Kidney epithelial cell (primary cell): ENCODE measurements at regions not wholly inside any gene's neighbourhood (a gene's known extent, or its start where the extent isn't known, plus 50 kb on each side); places are given as distances from the start of the nearest gene placed in this dataset.

Source experiments
- DNase-seq: peaks from one replicate; pipeline ENCODE4 v3.0.0-alpha.2; 2010; ENCODE audit warnings: low read depth
- H3K27me3 ChIP-seq: 2 replicates; pipeline ENCODE4 v1.6.0; 2011; ENCODE audit warnings: low read length; ENCODE audit not compliant: control insufficient read depth, insufficient read depth
- H3K36me3 ChIP-seq: 2 replicates; pipeline ENCODE4 v1.5.1; 2011; ENCODE audit warnings: low read length; ENCODE audit not compliant: control insufficient read depth, insufficient read depth
- H3K4me3 ChIP-seq: 2 replicates; pipeline ENCODE4 v1.5.1; 2011; ENCODE audit warnings: low read depth, mild to moderate bottlenecking, control low read depth, low read length
- TF ChIP-seq, protein P1 (sequence below): IDR thresholded peaks from 2 replicates; pipeline ENCODE4 v1.5.1; 2011; ENCODE audit warnings: mild to moderate bottlenecking, moderate library complexity, low read length, control low read depth, inconsistent platforms; ENCODE audit not compliant: insufficient read depth, poor library complexity, severe bottlenecking

DNA sequence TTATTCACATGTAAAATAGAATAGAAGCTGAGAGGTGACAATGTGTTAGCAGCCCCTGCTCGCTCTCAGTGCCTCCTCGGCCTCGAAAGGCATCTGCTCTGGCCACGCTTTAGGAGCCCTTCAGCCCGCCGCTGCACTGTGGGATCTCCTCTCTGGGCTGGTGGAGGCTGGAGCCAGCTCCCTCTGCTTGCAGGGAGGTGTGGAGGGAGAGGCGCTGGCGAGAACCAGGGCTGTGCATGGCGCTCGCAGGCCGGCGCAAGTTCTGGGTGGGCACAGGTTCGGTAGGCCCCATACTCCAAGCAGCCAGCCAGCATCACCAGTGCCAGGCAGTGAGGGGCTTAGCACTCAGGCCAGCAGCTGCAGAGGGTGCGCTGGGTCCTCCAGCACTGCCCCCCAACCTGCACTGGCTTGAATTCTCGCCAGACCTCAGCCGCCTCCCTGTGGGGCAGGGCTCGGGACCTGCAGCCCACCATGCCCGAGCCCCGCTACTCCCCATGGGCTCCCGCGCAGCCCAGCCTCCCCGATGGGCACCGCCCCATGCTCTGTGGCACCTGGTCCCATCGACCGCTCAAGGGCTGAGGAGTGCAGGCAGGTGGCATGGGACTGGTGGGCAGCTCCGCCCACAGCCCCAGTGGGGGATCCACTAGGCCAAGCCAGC, 1346.7 kb upstream of the IGFBP7 start:
- Histone ChIP-seq H3K36me3 (no peaks in the 10 kb centered on the region), H3K27me3 (no peaks in the 10 kb centered on the region), H3K4me3 (no peak overlapping the region)
- TF ChIP-seq, protein P1, sequence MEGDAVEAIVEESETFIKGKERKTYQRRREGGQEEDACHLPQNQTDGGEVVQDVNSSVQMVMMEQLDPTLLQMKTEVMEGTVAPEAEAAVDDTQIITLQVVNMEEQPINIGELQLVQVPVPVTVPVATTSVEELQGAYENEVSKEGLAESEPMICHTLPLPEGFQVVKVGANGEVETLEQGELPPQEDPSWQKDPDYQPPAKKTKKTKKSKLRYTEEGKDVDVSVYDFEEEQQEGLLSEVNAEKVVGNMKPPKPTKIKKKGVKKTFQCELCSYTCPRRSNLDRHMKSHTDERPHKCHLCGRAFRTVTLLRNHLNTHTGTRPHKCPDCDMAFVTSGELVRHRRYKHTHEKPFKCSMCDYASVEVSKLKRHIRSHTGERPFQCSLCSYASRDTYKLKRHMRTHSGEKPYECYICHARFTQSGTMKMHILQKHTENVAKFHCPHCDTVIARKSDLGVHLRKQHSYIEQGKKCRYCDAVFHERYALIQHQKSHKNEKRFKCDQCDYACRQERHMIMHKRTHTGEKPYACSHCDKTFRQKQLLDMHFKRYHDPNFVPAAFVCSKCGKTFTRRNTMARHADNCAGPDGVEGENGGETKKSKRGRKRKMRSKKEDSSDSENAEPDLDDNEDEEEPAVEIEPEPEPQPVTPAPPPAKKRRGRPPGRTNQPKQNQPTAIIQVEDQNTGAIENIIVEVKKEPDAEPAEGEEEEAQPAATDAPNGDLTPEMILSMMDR, result no peak
- DNase-seq, result no peak

DNA sequence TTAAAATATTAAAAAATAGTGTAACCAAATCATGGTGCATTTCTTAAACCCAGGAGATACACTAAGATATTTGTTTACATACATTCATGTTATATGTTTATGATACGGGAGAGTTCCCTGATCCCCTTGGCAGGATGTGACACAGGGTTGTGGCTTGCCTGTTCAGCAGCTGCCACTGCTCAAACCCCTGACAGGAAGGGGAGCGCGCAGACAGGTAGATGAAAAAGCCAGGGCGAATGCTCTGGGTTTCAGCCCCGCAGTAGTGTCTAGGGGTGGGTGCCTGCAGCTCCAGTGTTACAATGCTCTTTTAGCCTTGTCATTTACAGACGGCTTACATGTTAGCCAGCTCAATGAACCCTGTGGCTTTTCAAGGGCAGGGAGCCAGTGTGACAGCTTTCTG, 1343.8 kb upstream of the IGFBP7 start:
- TF ChIP-seq, protein P1, result no peak
- H3K4me3 ChIP-seq, result no peak overlapping the region
- no peaks in the 10 kb centered on the region for H3K36me3 ChIP-seq
- no peaks in the 10 kb centered on the region for H3K27me3 ChIP-seq
- no peak for DNase-seq

DNA sequence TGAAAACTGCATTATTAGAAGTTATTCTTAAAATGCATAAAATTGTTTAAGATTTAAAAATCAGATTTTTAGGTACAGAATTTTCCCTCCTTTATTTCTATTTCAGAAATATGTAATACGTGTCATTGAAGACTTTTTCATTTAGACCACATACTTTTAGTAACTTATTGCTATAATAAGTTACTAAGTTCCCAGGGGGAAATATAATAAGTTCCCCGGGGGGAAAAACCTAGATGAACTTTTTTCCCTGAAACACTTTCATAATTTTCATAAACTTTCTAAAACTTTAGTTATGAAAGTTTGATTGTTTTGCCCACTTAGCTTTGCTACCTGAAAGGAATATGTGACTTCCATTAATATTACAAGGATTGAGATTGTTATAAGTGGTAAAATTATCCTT, 1341.5 kb upstream of the IGFBP7 start:
- Histone ChIP-seq H3K36me3 (no peaks in the 10 kb centered on the region), H3K4me3 (no peak overlapping the region), H3K27me3 (no peaks in the 10 kb centered on the region)
- DNase-seq, result no peak
- TF ChIP-seq, protein P1, result no peak

DNA sequence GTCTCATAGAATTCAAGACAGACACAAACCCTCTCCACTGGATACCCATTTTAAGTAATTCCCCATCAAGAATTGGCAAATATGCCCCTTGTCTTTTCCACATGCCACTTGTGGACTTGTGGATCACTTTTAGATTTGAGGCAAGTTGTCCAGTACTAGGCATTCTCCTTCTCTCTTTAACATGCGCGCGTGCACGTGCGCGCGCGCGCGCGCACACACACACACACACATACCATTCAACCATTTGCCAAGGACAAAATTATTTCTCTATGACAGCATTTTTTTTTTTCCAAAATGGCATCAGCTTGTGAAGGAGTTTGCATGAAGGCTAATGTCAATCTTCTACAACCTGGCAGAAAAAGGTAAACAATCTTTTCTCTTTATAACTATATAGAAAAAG, 1325.7 kb upstream of the IGFBP7 start:
- Histone ChIP-seq H3K36me3 (no peaks in the 10 kb centered on the region), H3K27me3 (no peaks in the 10 kb centered on the region), H3K4me3 (no peak overlapping the region)
- TF ChIP-seq, protein P1, result no peak
- DNase-seq, result no peak

DNA sequence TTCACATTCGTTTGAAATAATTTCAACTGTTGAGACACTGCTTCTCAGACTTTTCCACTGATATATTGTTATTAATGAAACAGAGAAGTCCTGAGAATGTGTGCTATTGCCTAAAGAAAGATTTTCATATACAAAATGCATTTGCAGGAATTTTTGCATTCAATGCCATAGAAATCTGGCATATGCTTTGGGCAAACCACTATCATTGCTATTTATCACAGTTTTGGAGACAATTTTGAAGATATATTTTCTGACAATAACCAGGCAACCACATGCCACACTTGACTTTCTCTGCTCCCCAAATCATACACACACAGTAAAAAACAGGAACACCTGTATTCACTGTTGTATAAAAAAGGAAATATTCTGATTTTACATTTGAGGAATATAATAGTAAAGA, 1303.7 kb upstream of the IGFBP7 start:
- TF ChIP-seq, protein P1, result no peak
- DNase-seq, result no peak
- Histone ChIP-seq H3K27me3 (no peaks in the 10 kb centered on the region), H3K36me3 (no peaks in the 10 kb centered on the region), H3K4me3 (no peak overlapping the region)

DNA sequence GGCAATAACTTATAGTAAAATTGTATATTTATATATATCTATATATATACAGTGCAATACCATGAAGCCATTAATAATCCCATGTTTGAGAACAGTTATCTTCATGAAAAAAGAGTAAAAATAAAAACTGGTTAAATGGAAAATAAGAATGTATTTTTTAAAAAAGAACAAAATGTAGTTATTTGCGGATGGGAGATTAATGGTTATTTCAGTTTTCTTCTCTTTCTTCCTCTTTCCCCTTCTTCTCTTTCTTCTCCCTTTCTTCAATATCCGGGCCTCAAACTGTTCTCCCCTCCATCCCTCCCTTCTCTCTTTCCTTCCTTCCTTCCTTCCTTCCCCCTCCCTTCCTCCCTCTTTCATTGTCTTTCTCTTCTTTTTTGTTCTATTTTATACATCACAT, 1301.7 kb upstream of the IGFBP7 start:
- Histone ChIP-seq H3K36me3 (no peaks in the 10 kb centered on the region), H3K4me3 (no peak overlapping the region), H3K27me3 (no peaks in the 10 kb centered on the region)
- no peak for DNase-seq
- TF ChIP-seq, protein P1, result no peak
